K562 (cell line): ENCODE measurements at regions not wholly inside any gene's neighbourhood (a gene's known extent, or its start where the extent isn't known, plus 50 kb on each side); places are given as distances from the start of the nearest gene placed in this dataset.

ENCODE experiments used
- ATAC-seq: fragments of 200-7000 bp; cut with Tn5 transposase; 3 replicates; pipeline ENCODE4 v1.9.1; 2020; ENCODE audit warnings: moderate library complexity
- BruUV-seq: library from RNA; stranded (reverse); fragments of 400-500 nt; replicated peaks from 2 replicates; lab custom pipeline; 2021; lab: Mats Ljungman, UMichigan
- CTCF ChIA-PET: fragments of 300-600 bp; formaldehyde crosslinking; extraction: SDS; loops from one replicate; lab custom pipeline; 2021; ENCODE audit warnings: low intra/inter-chr PET ratio; lab: Yijun Ruan, JAX
- POLR2A ChIA-PET: fragments of 300-600, 350-650 bp; sonication (Branson Sonifier 250); formaldehyde crosslinking; extraction: SDS; loops from one replicate; lab custom pipeline; 2021; ENCODE audit warnings: antibody characterized with exemption, inconsistent platforms; lab: Yijun Ruan, JAX
- DNase-seq, 4 experiments: peaks; one replicate each; pipeline versions ENCODE4 v3.0.0 to v3.0.0-alpha.2; 2011 to 2018; ENCODE audit warnings: low spot score in 3 of 4, mixed read lengths in 3 of 4; ENCODE audit errors: extremely low read depth in 1 of 4
- FAIRE-seq: peaks from 2 replicates; lab custom pipeline; 2011; peaks lifted over from hg19 to GRCh38; lab: Jason Lieb, UNC
- H2AFZ ChIP-seq: 2 replicates; pipeline ENCODE4 v1.6.0; 2011; ENCODE audit warnings: low read depth, low read length, control low read depth, inconsistent platforms
- H3K27ac ChIP-seq: fragments of 200-600 bp; 3 replicates; pipeline ENCODE4 v1.8.0; 2011; ENCODE audit warnings: low read depth, mild to moderate bottlenecking, control low read depth, inconsistent platforms, low read length, moderate library complexity, mixed read lengths; ENCODE audit errors: extremely low read depth
- H3K27me3 ChIP-seq, 2 experiments: fragments of 300-600 bp in 1 of 2; 2 replicates in 1 of 2; 3 replicates in 1 of 2; pipeline versions ENCODE4 v1.6.0 to v1.8.0; 2011; ENCODE audit warnings: inconsistent platforms in 2 of 2, low read length in 2 of 2, mild to moderate bottlenecking in 1 of 2, mixed read lengths in 1 of 2, moderate library complexity in 1 of 2; ENCODE audit not compliant: control insufficient read depth in 2 of 2, insufficient read depth in 2 of 2
- H3K36me3 ChIP-seq: fragments of 300-600 bp; 3 replicates; pipeline ENCODE4 v1.8.0; 2011; ENCODE audit warnings: mild to moderate bottlenecking, low read length, inconsistent platforms; ENCODE audit not compliant: control insufficient read depth, insufficient read depth
- H3K4me1 ChIP-seq, 2 experiments: fragments of 200-600 bp in 1 of 2; replicated peaks in 1 of 2; 2 replicates in 1 of 2; 3 replicates in 1 of 2; pipeline versions ENCODE4 v1.5.1 to v1.8.0; 2011; ENCODE audit warnings: inconsistent platforms in 2 of 2, low read length in 2 of 2, mild to moderate bottlenecking in 1 of 2, mixed read lengths in 1 of 2, moderate library complexity in 1 of 2; ENCODE audit not compliant: control insufficient read depth in 2 of 2, insufficient read depth in 2 of 2
- H3K4me2 ChIP-seq: 2 replicates; pipeline ENCODE4 v1.6.1; 2011; ENCODE audit warnings: low read length, control low read depth, inconsistent platforms, mixed read lengths; ENCODE audit not compliant: insufficient read depth
- H3K4me3 ChIP-seq: fragments of 200-600 bp; sonication (generic), shearing (Covaris generic); 2 replicates; pipeline ENCODE4 v1.5.1; 2016; ENCODE audit warnings: control low read depth, inconsistent platforms
- H3K79me2 ChIP-seq: fragments of 200-600 bp; 3 replicates; pipeline ENCODE4 v1.8.0; 2011; ENCODE audit warnings: low read length, inconsistent platforms; ENCODE audit not compliant: control insufficient read depth, insufficient read depth
- H3K9ac ChIP-seq, 2 experiments: 2 replicates each; pipeline versions ENCODE4 v1.6.0 to v1.6.1; 2011; ENCODE audit warnings: low read depth in 2 of 2, low read length in 2 of 2, control low read depth in 1 of 2, inconsistent platforms in 1 of 2, mild to moderate bottlenecking in 1 of 2, mixed read lengths in 1 of 2; ENCODE audit not compliant: insufficient read depth in 1 of 2
- H3K9me1 ChIP-seq: one replicate; pipeline ENCODE4 v1.6.0; 2011; ENCODE audit warnings: inconsistent platforms, mild to moderate bottlenecking, low read length, moderate library complexity; ENCODE audit not compliant: control insufficient read depth, insufficient read depth
- H3K9me3 ChIP-seq: replicated peaks from 2 replicates; pipeline ENCODE4 v1.5.1; 2011; ENCODE audit warnings: low read depth, low read length, inconsistent platforms; ENCODE audit not compliant: control insufficient read depth, insufficient read depth
- H4K20me1 ChIP-seq: replicated peaks from 2 replicates; pipeline ENCODE4 v1.6.1; 2011; ENCODE audit warnings: low read length, inconsistent platforms, mixed read lengths; ENCODE audit not compliant: control insufficient read depth, insufficient read depth
- FOXM1 ChIP-seq, 2 experiments: fragments of 450-650 bp in 1 of 2; sonication (generic) in 1 of 2; formaldehyde crosslinking in 1 of 2; IDR thresholded peaks; 2 replicates each; pipeline versions ENCODE4 v1.6.1 to v1.9.0; 2017 to 2022; ENCODE audit warnings: low read depth in 2 of 2, mild to moderate bottlenecking in 2 of 2, missing genetic modification reagents in 1 of 2, moderate library complexity in 1 of 2
- MTA3 ChIP-seq: fragments of 450-650 bp; formaldehyde crosslinking; IDR thresholded peaks from 2 replicates; pipeline ENCODE4 v1.6.1; 2017; ENCODE audit warnings: mild to moderate bottlenecking, borderline replicate concordance
- WGBS: fragments of 100-300 bp; shearing (Covaris generic); methylation state at CpG from one replicate; pipeline ENCODE4 v1.1.6; 2016; ENCODE audit warnings: low coverage, mixed read lengths; ENCODE audit not compliant: insufficient coverage; ENCODE audit errors: missing lambda C conversion rate; 5-methylcytosine and 5-hydroxymethylcytosine counted together
- in situ Hi-C: fragments of 300-500 bp; cut with MboI; formaldehyde crosslinking; loops from 4 replicates; pipeline ENCODE4 v1.15.0; 2018; ENCODE audit warnings: inconsistent platforms, mixed read lengths
- intact Hi-C: fragments of 100-400 bp; cut with micrococcal nuclease; formaldehyde crosslinking; loops from 2 replicates; pipeline ENCODE4 v1.14.2; 2022
- TF ChIP-seq, protein P1 (sequence below): fragments of 250-450 bp; sonication (Bioruptor Pico); IDR thresholded peaks from 2 replicates; pipeline ENCODE4 v1.8.0; 2021; ENCODE audit warnings: moderate library complexity, mild to moderate bottlenecking, inconsistent platforms
- TF ChIP-seq, protein P2 (sequence below): sonication (generic); formaldehyde crosslinking; IDR thresholded peaks from 2 replicates; pipeline ENCODE4 v1.9.0; 2022; ENCODE audit warnings: mild to moderate bottlenecking, missing genetic modification reagents
- TF ChIP-seq, protein P3 (sequence below): fragments of 200-600 bp; sonication (generic); IDR thresholded peaks from one replicate; pipeline ENCODE4 v1.6.1; 2012; ENCODE audit warnings: mild to moderate bottlenecking, low read depth, low read length, inconsistent platforms

DNA sequence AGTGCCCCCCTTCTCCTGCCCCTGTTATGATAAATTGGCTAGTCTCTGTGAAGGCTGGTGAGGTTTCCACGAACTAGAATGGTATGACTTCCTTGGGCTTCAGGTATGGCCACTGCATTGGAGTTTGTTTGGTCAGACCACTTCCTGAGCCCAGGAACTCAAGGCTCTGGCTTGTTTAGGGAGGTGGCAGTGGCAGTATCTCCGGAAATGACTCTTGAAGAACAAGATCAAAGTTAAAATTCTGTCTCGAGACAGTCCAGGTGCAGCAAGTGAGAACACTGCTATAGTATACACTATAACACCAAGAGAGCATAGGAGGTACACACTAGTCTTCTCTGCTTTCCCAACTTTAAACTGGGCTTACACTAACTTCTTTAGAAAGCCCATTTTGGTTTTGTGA lies 309.1 kb downstream of the KLF12 start:
- no peak for ATAC-seq

More for the DNA sequence above, 309.1 kb downstream of the KLF12 start:
- DNase-seq (no peak), FAIRE-seq (no peak)
- Histone ChIP-seq H3K36me3 (no peaks in the 10 kb centered on the region), H4K20me1 (no peaks in the 10 kb centered on the region), H3K9me1 (no peaks in the 10 kb centered on the region), H3K27ac (no peak overlapping the region), H3K9ac (no peak overlapping the region), H3K4me1 (no peaks in the 10 kb centered on the region), H3K9me3 (no peaks in the 10 kb centered on the region), H3K79me2 (no peaks in the 10 kb centered on the region), H3K27me3 (no peaks in the 10 kb centered on the region), H3K4me3 (no peak overlapping the region), H2AFZ (no peak overlapping the region), H3K4me2 (no peak overlapping the region)
- TF ChIP-seq FOXM1 (IDR thresholded peaks at IDR 0.05; ENCODE audit: low read depth) (no peak), FOXM1 (CRISPR knock-in tag; IDR thresholded peaks at IDR 0.05; ENCODE audit: low read depth) (no peak), MTA3 (no peak)
- TF ChIP-seq, protein P1, sequence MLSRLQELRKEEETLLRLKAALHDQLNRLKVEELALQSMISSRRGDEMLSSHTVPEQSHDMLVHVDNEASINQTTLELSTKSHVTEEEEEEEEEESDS (CRISPR knock-in tag): no peak
- TF ChIP-seq, protein P2, sequence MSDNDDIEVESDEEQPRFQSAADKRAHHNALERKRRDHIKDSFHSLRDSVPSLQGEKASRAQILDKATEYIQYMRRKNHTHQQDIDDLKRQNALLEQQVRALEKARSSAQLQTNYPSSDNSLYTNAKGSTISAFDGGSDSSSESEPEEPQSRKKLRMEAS (CRISPR knock-in tag): no peak
- TF ChIP-seq, protein P3, sequence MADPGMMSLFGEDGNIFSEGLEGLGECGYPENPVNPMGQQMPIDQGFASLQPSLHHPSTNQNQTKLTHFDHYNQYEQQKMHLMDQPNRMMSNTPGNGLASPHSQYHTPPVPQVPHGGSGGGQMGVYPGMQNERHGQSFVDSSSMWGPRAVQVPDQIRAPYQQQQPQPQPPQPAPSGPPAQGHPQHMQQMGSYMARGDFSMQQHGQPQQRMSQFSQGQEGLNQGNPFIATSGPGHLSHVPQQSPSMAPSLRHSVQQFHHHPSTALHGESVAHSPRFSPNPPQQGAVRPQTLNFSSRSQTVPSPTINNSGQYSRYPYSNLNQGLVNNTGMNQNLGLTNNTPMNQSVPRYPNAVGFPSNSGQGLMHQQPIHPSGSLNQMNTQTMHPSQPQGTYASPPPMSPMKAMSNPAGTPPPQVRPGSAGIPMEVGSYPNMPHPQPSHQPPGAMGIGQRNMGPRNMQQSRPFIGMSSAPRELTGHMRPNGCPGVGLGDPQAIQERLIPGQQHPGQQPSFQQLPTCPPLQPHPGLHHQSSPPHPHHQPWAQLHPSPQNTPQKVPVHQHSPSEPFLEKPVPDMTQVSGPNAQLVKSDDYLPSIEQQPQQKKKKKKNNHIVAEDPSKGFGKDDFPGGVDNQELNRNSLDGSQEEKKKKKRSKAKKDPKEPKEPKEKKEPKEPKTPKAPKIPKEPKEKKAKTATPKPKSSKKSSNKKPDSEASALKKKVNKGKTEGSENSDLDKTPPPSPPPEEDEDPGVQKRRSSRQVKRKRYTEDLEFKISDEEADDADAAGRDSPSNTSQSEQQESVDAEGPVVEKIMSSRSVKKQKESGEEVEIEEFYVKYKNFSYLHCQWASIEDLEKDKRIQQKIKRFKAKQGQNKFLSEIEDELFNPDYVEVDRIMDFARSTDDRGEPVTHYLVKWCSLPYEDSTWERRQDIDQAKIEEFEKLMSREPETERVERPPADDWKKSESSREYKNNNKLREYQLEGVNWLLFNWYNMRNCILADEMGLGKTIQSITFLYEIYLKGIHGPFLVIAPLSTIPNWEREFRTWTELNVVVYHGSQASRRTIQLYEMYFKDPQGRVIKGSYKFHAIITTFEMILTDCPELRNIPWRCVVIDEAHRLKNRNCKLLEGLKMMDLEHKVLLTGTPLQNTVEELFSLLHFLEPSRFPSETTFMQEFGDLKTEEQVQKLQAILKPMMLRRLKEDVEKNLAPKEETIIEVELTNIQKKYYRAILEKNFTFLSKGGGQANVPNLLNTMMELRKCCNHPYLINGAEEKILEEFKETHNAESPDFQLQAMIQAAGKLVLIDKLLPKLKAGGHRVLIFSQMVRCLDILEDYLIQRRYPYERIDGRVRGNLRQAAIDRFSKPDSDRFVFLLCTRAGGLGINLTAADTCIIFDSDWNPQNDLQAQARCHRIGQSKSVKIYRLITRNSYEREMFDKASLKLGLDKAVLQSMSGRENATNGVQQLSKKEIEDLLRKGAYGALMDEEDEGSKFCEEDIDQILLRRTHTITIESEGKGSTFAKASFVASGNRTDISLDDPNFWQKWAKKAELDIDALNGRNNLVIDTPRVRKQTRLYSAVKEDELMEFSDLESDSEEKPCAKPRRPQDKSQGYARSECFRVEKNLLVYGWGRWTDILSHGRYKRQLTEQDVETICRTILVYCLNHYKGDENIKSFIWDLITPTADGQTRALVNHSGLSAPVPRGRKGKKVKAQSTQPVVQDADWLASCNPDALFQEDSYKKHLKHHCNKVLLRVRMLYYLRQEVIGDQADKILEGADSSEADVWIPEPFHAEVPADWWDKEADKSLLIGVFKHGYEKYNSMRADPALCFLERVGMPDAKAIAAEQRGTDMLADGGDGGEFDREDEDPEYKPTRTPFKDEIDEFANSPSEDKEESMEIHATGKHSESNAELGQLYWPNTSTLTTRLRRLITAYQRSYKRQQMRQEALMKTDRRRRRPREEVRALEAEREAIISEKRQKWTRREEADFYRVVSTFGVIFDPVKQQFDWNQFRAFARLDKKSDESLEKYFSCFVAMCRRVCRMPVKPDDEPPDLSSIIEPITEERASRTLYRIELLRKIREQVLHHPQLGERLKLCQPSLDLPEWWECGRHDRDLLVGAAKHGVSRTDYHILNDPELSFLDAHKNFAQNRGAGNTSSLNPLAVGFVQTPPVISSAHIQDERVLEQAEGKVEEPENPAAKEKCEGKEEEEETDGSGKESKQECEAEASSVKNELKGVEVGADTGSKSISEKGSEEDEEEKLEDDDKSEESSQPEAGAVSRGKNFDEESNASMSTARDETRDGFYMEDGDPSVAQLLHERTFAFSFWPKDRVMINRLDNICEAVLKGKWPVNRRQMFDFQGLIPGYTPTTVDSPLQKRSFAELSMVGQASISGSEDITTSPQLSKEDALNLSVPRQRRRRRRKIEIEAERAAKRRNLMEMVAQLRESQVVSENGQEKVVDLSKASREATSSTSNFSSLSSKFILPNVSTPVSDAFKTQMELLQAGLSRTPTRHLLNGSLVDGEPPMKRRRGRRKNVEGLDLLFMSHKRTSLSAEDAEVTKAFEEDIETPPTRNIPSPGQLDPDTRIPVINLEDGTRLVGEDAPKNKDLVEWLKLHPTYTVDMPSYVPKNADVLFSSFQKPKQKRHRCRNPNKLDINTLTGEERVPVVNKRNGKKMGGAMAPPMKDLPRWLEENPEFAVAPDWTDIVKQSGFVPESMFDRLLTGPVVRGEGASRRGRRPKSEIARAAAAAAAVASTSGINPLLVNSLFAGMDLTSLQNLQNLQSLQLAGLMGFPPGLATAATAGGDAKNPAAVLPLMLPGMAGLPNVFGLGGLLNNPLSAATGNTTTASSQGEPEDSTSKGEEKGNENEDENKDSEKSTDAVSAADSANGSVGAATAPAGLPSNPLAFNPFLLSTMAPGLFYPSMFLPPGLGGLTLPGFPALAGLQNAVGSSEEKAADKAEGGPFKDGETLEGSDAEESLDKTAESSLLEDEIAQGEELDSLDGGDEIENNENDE: no peak
- no TSS peak for BruUV-seq
- intact Hi-C loops: no loop called here
- in situ Hi-C loops: no loop called here
- CTCF ChIA-PET: no interaction called here
- 0% methylated on average over 3 of the region's 3 CpGs for WGBS
- POLR2A ChIA-PET: interaction anchor here (0.6 kb wide), 1 partner anchor 12 kb away, joined by 3 read pairs; no protein-coding TSS in a partner anchor
